Adrenal gland (tissue), 5 donors: ENCODE measurements at regions not wholly inside any gene's neighbourhood (a gene's known extent, or its start where the extent isn't known, plus 50 kb on each side); places are given as distances from the start of the nearest gene placed in this dataset.
"Not testable (repeated sequence)": the region's sequence is repeated elsewhere in the genome, so short reads cannot be mapped to it uniquely, and the experiment has no call there.

Experiments
- CTCF ChIP-seq, 6 experiments: fragments of 450-650 bp in 4 of 6; fragments of 200-600 bp in 2 of 6; sonication (generic) in 1 of 6; IDR thresholded peaks; 1 replicate in 5 of 6; 2 replicates in 1 of 6; pipeline versions ENCODE4 v1.5.1 to v1.8.0; 2016 to 2021; ENCODE audit warnings: antibody characterized with exemption in 6 of 6, mild to moderate bottlenecking in 2 of 6, moderate library complexity in 1 of 6
- POLR2A ChIP-seq, 2 donors: fragments of 450-650 bp; IDR thresholded peaks; one replicate each; pipeline ENCODE4 v1.6.1; 2017; ENCODE audit warnings: antibody characterized with exemption in 2 of 2, mild to moderate bottlenecking in 2 of 2, moderate library complexity in 1 of 2
- donor health status: DM: no; HTN: no; CAD: no.

GRCh38 chr1:101174298-101174697 is 62.5 kb upstream of the S1PR1 start:
- not testable (repeated sequence) for TF ChIP-seq CTCF, POLR2A (IDR thresholded peaks at IDR 0.05)
